ENCODE measurements at regions not wholly inside any gene's neighbourhood (a gene's known extent, or its start where the extent isn't known, plus 50 kb on each side); places are given as distances from the start of the nearest gene placed in this dataset.

- TF ChIP-seq, protein P1, sequence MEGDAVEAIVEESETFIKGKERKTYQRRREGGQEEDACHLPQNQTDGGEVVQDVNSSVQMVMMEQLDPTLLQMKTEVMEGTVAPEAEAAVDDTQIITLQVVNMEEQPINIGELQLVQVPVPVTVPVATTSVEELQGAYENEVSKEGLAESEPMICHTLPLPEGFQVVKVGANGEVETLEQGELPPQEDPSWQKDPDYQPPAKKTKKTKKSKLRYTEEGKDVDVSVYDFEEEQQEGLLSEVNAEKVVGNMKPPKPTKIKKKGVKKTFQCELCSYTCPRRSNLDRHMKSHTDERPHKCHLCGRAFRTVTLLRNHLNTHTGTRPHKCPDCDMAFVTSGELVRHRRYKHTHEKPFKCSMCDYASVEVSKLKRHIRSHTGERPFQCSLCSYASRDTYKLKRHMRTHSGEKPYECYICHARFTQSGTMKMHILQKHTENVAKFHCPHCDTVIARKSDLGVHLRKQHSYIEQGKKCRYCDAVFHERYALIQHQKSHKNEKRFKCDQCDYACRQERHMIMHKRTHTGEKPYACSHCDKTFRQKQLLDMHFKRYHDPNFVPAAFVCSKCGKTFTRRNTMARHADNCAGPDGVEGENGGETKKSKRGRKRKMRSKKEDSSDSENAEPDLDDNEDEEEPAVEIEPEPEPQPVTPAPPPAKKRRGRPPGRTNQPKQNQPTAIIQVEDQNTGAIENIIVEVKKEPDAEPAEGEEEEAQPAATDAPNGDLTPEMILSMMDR (IDR thresholded peaks at IDR 0.05) = no peak
- TF ChIP-seq POLR2A (IDR thresholded peaks at IDR 0.05) = no peak
These were observed 480.0 kb upstream of the SALL3 start for GRCh38 chr18:78499586-78499985.
